CD4-positive, alpha-beta T cell treated with Interleukin-12 subunit alpha and Interleukin-12 subunit beta, for 1 hour (primary cell): ENCODE measurements at regions not wholly inside any gene's neighbourhood (a gene's known extent, or its start where the extent isn't known, plus 50 kb on each side); places are given as distances from the start of the nearest gene placed in this dataset.
"Not testable (repeated sequence)": the region's sequence is repeated elsewhere in the genome, so short reads cannot be mapped to it uniquely, and the experiment has no call there.

ENCODE experiments used
- DNase-seq: peaks from one replicate; pipeline ENCODE4 v3.0.0-alpha.2; 2020

DNA sequence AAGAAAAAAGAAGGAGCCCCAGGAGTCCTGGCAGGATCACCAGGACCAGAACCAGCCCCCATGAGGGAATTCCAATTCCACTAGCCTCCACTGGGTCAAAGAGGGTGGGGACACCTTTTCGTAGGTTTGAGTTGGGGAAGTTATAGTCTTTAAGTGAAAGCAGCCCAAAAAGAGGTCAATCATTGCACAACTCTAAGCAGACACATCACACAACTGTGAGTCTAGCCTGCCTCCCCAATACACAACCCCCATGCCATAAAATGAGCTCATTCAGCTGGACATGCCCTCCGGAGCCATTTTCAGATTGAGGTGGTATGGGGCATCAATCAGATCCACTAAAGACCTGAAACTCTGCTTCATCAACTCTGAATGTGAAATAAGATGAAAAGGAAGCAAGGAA, 179.9 kb downstream of the NPHP4 start:
- DNase-seq = no peak

DNA sequence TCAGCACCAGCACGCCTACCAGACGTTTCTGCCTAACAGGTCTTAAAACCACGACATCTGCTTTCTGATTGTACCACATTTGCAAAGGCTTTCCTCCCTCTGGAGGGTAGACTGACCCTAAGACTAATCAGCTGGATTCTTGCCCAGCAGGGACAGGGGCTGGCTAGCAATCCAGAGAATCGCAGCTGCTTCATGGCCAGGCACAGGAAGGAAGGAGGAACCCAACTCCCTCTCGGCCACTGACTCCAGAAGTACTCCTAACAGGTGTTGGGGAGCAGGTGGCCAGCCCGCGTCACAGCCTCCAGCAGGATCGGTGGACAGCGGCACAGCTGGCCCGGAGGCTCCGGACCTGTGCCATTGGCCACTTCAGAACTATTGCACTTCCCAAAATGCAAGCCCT, 180.8 kb downstream of the NPHP4 start:
- no peak for DNase-seq

DNA sequence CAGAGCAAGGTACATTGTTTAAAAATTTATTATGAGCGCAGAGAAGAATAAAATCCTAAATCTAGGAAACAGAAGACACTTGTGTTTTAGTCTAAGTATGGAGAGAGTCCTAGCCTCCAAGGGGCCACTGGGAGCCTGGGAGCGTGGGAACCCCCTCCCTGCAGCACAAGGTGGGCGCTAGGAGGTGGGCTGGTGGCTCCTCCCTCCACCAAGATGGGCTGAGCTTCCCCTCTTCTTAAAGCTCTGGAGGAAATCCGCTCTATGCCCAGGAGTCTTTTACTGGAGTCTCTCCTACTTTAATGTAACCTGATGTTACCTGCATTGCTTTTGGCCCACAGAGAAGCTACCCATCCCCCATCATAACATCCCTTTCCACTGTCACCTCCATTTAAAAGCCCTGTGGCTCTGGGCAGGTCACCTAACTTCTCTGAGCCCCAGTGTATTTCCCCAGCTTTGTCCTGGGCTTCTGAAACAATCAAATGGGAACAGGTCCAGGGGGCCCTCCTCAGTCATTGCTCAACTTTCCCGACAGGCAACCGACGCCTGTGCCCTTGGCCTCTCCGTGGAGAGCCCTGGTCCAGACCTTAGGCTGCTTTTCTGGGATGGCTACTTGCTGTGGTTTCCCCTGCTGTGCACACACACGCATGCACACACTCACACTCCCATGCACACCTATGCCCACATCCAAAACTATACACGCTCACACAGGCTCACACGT, 181.5 kb downstream of the NPHP4 start:
- no peak for DNase-seq

DNA sequence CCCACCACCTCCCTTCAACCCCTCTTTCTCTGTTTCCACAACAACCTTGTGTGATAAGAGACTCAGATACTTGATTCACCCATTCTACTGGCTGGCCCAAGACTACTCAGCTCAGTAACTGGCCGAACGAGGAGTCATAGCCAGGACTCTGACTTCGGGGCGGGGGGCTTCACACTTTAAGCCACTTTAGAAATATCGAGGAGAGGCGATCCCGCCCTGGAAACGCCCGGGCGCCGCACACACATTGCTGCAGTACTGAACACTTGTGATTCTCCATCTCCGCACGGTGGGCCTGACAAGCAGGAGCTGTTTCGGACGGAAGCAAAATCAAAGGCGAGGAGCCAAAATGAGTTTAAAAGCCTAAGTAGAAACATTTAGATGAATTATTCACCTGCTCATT, 182.1 kb downstream of the NPHP4 start:
- no peak for DNase-seq

DNA sequence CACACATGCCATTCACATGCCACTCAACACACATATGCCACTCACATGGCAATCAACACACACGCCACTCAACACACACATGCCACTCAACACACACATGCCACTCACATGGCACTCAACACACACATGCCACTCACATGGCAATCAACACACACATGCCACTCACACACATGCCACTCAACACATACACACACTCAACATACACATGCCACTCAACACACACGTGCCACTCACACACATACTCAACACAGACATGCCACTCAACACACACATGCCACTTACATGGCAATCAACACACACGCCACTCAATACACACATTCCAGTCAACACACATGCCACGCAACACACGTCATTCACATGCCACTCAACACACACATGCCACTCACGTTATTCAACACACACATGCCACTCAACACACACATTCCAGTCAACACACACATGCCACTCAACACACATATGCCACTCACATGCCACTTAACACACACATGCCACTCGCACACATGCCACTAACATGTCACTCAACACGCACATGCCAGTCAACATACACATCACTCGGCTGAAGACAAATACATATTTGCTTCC, 182.9 kb downstream of the NPHP4 start:
- no peak for DNase-seq

DNA sequence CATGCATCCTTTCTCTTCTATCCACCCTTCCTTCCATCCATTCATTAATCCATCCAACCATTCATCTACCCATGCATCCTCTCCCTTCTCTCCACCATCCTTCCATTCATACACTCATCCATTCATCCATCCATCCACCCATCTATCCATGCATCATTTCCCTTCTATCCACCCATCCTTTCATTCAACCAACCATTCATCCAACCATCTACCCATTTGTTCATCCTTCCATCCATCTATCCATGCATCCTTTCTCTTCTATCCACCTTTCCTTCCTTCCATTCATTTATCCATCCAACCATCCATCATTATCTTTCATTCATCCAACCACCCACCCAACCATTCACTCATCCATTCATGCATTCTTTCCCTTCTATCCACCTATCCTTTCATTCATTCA, 188.4 kb downstream of the NPHP4 start:
- DNase-seq = no peak

DNA sequence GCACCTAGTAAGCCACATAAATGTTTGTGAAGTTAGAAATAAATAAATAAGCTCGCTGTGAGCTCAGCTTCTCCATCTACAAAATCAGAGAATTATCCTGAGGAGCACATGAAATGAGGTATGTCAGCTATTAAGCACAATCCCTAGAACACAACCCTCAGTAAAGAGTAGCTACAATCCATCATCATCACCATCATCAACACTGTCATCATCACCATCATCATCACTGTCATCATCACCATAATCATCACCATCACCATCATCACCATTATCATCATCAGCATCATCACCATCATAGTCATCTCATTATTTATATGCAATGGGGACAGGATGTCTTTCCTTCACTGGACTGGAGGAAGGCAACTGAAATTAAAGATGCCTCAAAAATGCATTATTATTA, 189.6 kb downstream of the NPHP4 start:
- DNase-seq = no peak

DNA sequence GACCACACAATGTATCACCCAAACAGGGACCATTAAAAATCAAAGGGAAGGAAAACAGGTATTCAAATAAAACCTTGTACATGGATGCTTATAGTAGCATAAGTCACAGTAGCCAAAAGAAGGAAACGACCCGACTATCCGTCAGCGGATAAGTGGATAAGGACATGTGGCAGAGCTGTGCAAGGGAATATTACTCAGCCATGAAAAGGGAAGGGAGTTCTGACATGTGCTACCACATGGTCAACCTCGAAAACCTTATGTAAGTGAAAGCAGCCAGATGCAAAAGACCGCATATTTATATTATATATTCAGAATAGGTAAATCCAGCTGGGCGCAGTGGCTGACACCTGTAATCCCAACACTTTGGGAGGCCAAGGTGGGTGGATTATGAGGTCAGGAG, 193.3 kb downstream of the NPHP4 start:
- no peak for DNase-seq

DNA sequence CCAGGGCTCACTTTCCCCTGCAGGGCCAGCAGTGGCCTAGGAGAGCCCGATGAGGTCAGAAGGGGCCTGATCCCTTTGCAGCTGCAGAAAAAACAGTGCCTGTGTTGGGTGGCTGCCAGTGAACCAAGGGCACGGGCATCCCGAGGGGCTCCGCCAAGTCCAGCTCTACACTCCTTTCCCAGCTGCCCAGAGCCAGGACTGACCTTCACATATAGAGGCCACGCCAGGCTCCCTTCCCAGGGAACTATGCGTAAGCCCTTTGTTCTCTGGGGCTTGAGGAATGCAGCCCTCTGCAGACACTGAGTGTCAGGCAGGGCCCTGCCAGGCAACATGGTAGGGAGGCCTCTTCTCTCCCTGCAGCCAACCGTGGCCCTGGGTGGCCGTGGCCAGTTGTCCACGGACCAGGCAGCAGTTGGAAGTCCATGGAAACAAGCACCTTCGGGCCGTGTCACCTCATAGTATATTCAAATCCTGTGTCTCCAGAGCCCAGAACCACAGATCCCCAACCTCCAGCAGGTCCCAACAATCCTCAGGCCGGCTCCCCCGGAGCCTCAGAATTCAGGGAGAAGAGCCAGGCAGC, 194.0 kb downstream of the NPHP4 start:
- DNase-seq = no peak

DNA sequence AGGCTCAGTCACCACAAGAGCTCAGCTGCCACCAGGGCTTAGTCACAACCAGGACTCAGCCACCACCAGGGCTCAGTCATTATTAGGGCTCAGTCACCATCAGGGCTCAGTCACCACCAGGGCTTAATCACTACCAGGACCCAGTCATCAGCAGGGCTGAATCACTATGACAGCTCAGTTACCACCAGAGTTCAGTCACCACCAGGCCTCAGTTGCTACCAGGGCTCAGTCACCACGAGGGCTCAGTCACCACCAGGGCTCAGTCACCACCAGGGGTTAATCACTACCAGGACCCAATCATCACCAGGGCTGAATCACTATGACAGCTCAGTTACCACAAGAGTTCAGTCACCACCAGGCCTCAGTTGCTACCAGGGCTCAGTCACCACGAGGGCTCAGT, 196.2 kb downstream of the NPHP4 start:
- DNase-seq = no peak

DNA sequence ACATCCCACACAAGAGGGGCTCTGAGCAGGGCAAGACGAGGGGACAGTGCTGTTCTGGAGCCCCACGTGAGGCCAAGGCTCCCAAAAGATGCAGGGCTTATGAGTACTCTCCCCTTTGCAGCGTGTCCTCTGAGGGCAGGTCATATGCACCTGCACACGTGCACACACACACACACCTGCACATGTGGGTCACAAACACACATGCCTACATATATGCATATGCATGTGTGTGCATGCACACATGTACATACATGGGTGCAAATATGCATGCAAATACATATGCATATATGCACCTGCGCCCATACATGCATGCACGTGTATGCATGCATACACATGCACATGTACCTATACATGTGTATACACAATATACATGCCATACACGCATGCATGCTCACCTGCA, 197.9 kb downstream of the NPHP4 start:
- no peak for DNase-seq

DNA sequence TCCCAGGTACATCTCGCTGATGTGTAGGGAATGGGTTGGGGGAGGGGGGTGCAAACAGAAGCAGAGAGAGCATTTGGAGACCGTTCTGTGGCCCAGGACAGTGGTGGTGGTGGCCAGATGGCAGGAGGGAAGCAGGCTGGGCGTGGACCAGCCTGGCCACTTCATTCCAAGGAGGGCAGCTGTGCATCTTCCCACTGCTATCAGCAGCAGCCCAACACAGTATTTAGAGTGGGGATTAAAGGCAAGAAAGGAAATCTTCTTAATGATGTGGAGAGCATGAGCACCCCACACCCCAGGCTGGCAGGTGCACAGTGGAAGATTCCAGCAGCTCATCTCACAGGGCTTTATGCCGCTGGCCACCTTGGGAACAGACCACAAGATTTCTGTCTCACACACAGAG, 198.7 kb downstream of the NPHP4 start:
- DNase-seq = no peak

DNA sequence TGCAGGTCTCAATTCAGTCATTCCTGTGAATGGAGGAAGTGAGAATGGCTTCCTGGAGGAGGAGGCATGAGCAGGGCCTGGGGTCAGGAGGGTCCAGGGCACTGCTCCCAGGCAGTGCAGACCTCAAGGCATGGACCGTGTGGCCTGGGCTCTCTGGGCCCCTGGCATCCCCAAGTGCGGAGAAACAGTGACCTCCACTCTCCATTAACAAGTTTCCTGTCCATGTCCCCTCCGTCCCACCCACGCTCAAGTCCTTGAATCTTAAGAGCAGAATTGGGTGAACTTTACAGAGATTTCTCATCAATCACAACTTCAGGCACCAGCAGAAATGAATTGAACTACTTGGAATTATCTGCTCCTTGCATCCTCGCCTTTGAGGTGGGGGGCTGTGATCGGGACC, 211.1 kb downstream of the NPHP4 start:
- DNase-seq = no peak

DNA sequence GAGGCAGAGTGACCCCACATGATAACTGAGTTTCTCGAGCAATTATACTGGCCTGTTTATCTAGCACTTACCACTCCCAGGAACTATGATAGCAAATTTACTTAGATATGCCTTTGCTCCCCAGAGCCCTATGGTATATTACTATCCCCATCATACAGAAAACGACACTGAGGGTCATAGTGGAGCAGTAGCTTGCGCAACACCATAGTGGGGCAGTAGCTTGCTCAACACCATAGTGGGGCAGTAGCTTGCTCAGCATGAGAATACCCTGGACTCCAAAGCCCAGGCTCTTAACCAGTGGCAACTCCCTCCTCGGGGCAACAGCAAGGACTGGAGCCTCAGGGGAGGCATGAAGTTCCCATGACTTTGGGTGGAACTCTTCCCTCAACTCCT, 211.9 kb downstream of the NPHP4 start:
- no peak for DNase-seq

DNA sequence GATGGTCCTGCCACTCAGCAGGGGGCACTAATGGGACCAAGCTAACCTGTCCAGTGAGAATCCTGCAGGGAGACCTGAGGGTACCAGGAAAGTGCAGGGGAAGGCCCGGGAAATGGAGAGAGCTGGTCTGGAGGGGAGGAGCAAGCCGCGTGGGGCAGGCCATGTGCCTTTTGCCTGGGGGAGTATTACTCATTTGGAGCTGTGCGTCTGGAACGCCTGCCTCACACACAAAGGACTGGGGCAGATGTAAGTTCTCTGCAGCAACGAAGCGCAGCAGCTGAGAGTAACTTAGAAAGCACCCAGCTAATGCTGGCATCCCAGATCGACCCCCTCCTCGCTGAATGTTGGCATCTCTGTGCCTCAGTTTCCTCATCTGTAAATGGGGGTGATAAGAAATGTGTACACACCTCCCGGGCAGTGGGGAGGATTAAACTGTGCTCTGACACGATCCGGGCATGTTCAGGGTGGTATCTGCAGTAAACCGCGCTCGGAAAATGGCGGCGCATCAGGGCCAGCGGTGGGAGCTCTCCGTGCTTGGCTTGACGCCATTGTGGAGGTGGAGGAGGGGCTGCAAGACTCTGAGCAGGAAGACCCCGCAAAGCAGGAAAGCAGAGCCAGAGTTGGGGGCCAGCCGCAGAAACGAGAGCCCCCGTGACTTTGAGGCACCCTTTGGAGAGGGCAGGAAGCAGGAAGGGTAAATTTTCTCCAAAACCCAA, 212.5 kb downstream of the NPHP4 start:
- DNase-seq = no peak

DNA sequence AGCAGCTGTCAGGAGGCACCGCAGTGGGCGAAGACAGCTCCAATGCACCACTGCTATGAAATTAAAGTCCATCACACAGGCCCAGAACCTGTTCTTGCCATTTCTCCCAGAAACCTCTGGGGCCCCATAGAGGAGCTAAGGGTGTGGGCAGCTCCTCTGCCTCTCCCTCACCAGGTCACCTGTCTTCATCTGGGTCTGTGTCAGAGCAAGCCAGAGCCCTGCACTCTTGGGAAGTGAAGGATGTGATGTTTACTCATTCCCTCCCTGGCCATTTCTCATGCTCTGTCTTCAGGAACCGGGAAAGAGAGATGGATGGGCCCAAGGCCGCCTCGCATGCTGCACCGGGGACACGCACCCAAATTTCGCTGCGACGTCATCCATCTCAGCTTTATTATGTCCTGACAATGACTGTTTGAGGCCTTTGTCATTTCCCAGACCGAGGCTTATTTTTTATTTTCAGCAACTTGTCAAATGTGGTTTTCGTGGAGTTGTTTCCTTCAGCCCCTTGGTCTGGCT, 216.1 kb downstream of the NPHP4 start:
- no peak for DNase-seq

DNA sequence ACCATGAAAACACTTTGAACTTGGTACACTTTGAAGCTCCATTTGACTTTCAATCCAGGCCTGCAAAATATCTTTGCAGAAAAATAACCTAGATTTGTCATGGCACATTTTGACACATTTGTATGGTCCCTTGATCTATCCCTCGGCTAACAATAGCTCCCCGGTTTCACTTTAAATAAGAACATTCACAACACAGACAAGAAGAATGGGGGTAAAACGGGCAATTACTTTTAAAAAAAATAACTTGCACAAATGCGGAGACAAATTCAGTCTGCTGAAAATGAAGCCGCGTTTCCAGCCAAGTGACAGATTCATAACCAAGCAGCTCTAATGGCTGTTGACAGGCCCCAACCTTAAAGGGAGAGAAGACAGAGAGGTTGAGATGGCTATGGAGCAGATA, 218.2 kb downstream of the NPHP4 start:
- no peak for DNase-seq

DNA sequence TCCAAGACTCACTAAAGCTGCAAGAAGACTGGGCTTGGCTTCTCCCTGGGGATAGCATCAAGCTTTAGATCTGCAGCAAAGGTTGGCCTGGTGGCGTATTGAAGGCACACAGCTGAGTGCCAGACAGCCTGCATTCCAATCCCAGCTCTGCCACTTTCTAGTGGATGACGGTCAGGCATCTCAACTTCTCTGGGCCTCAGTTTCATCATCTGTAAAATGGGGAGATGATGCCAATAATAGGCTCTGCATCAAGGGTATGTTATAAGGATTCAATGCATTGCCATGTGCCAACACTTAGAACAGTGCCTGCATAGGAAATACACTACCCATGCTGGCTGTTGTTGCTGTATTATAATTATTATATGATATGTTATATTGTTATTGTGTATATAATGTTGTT, 220.4 kb downstream of the NPHP4 start:
- DNase-seq = no peak

DNA sequence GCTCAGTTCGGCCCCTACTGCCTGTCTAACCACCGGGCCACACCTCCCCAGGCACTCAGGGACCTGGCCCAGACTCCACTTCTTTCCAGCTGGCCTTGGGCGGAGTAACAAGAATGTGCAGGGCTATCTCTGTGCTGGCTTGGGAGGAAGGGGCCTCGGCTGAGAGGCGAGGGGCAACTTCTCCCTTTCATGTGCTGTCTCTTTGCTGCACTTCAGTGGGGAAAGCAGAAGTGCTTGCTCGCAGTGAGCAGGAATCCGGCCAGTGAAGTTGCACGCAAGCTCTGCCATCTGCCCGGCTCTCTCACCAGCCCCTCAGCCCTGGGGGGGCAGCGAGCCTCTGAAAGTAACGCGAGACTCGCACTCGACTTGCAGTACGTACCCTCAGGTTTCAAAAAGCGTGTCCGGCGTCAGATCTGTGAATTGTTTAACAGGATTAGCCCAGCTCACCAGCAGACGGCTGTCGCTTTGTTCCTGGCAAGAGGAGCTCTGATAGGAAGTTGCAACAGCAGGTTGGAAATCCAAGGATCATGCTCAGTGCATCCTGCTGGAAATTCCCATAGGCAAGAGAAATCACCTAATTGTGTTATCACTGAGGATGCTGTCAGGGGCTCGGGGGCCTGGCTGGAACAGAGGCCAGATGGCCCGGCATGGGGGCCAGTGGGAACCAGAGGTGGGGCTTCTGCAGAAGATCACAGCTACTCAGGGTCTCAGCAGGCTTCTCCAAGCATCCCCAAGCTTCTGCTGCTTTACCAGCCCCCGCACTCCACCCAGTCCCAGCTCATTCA, 221.1 kb downstream of the NPHP4 start:
- no peak for DNase-seq

DNA sequence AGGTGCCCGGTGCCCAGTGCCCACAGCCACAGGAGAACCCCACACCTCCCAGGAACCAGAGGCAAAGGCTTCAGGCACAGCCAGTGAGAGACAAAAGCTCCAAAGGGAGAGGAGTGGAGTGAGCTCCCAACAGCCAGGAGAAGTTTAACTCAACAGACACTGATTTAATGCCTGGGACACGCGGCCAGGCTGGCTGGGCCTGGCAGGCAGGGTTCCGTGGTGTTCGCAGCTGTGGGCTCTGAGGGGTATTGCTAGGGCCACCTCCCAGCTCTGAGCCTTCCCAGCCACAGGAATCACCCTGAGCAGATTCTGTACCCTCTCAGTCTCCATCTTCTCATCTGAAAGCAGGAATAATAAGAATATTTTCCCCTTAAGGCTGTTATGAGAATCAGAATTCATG, 222.5 kb downstream of the NPHP4 start:
- no peak for DNase-seq

DNA sequence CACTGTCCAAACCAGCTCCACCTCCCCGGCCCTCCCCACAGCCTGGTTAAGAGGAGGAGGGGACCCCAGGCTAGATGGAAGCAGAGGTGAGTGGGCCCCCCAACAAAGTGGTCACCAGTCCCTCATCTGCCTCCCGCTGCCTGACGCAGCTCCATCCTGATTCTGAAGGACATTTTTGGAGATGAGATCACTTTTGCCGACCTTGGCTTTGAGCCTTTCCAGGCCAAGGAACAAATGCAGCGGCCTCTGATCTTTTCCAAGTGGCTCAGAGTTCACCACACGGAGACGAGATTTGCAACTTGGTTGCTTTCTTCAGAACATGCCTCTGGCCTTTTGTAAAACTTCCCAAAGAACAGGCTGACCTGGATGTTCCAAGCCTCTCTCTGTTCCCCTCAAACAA, 223.1 kb downstream of the NPHP4 start:
- no peak for DNase-seq

DNA sequence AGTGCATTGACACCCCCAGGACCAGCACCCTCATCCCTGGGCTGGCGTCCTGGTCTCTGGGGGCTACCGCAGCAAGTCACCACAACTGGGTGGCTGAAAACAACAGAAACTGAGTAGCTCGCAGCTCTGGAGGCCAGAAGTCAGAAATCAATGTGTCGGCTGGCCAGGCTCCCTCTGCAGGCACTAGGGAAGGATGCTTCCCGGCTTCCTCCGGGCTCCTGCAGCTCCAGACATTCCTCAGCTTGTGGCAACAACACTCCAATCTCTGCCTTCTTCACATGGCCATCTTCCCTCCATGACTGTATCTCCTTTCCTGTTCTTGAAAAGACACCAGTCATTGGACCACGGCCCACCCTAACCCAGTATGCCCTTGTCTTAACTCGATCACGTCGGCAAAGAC, 224.2 kb downstream of the NPHP4 start:
- DNase-seq = no peak

DNA sequence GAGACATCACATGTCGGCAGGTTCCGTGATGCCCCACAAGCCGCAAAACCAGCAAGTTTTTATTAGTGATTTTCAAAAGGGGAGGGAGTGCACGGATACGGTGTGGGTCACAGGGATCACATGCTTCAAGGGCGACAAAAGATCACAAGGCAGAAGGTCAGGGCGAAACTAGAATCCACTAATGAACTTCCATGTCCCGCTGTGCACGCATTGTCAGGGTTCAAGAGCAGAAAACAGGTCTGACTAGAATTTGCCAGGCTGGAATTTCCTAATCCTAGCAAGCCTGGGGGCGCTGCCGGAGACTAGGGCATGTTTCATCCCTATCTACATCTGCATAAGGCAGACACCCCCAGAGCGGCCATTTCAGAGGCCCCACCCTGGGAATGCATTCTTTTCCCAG, 225.2 kb downstream of the NPHP4 start:
- not testable (repeated sequence) for DNase-seq
